Esophagus squamous epithelium (tissue), 4 donors: ENCODE measurements at regions not wholly inside any gene's neighbourhood (a gene's known extent, or its start where the extent isn't known, plus 50 kb on each side); places are given as distances from the start of the nearest gene placed in this dataset.

ENCODE experiments used
- POLR2A ChIP-seq, 4 donors: fragments of 450-650 bp; IDR thresholded peaks; one replicate each; pipeline ENCODE4 v1.6.1; 2017; ENCODE audit warnings: antibody characterized with exemption in 4 of 4, mild to moderate bottlenecking in 4 of 4, moderate library complexity in 3 of 4
- TF ChIP-seq, protein P1 (sequence below), 6 experiments: fragments of 450-650 bp in 4 of 6; fragments of 200-600 bp in 2 of 6; sonication (generic) in 2 of 6; IDR thresholded peaks; one replicate each; pipeline ENCODE4 v1.5.1; 2016 to 2019; ENCODE audit warnings: antibody characterized with exemption in 6 of 6, mild to moderate bottlenecking in 4 of 6, moderate library complexity in 4 of 6

DNA sequence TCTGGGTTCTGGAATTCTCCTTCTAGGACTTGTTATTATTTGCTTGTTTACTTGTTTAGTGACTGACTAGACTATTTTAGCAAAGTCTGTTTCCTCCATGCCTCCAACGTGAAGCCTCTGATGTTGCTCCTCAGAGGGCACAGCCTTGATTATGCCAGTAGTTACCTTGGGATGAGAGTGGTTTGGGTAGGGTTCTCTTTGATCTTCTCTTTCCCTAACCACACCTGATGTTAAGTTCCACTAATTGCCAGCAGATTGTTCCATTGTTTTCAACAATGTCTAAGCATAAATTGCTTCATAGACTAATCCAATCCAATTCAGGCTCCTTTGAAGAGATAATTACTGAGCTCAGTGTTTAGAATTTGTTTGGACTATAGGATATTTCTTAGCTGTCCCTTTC, 352.7 kb upstream of the DIPK2B start:
- TF ChIP-seq, protein P1, sequence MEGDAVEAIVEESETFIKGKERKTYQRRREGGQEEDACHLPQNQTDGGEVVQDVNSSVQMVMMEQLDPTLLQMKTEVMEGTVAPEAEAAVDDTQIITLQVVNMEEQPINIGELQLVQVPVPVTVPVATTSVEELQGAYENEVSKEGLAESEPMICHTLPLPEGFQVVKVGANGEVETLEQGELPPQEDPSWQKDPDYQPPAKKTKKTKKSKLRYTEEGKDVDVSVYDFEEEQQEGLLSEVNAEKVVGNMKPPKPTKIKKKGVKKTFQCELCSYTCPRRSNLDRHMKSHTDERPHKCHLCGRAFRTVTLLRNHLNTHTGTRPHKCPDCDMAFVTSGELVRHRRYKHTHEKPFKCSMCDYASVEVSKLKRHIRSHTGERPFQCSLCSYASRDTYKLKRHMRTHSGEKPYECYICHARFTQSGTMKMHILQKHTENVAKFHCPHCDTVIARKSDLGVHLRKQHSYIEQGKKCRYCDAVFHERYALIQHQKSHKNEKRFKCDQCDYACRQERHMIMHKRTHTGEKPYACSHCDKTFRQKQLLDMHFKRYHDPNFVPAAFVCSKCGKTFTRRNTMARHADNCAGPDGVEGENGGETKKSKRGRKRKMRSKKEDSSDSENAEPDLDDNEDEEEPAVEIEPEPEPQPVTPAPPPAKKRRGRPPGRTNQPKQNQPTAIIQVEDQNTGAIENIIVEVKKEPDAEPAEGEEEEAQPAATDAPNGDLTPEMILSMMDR (IDR thresholded peaks at IDR 0.05) = no peak
- no peak for TF ChIP-seq POLR2A (IDR thresholded peaks at IDR 0.05)
